IPS DF 6.9 (cell line): ENCODE measurements at regions not wholly inside any gene's neighbourhood (a gene's known extent, or its start where the extent isn't known, plus 50 kb on each side); places are given as distances from the start of the nearest gene placed in this dataset.

ENCODE experiments used
- DNase-seq: peaks from one replicate; pipeline ENCODE4 v3.0.0-alpha.2; 2013; ENCODE audit warnings: low read depth, low spot score
- H3K27ac ChIP-seq: one replicate; pipeline ENCODE4 v1.5.1; 2013; ENCODE audit warnings: low read length, control low read depth
- H3K27me3 ChIP-seq: 2 replicates; pipeline ENCODE4 v1.6.1; 2013; ENCODE audit warnings: mild to moderate bottlenecking, low read length; ENCODE audit not compliant: control insufficient read depth, insufficient read depth
- H3K36me3 ChIP-seq: 2 replicates; pipeline ENCODE4 v1.6.1; 2013; ENCODE audit warnings: low read length; ENCODE audit not compliant: control insufficient read depth, insufficient read depth
- H3K4me1 ChIP-seq: 2 replicates; pipeline ENCODE4 v1.6.1; 2013; ENCODE audit warnings: low read length; ENCODE audit not compliant: control insufficient read depth, insufficient read depth
- H3K4me3 ChIP-seq: 2 replicates; pipeline ENCODE4 v1.5.1; 2013; ENCODE audit warnings: mild to moderate bottlenecking, low read length
- H3K9me3 ChIP-seq: 2 replicates; pipeline ENCODE4 v1.6.1; 2013; ENCODE audit warnings: low read length, inconsistent platforms; ENCODE audit not compliant: control insufficient read depth, insufficient read depth
- WGBS: extraction: QIAGEN DNeasy Blood & Tissue Kit; methylation state at CpG from one replicate; pipeline ENCODE4 v1.1.7; 2013; ENCODE audit warnings: mixed read lengths, missing lambda C conversion rate; ENCODE audit not compliant: insufficient read length, insufficient coverage; 5-methylcytosine and 5-hydroxymethylcytosine counted together

- no CpG with 5 or more reads among the region's 3 CpGs for WGBS
- H3K27me3 ChIP-seq: no peaks in the 10 kb centered on the region
- H3K27ac ChIP-seq: no peak overlapping the region
- no peaks in the 10 kb centered on the region for H3K9me3 ChIP-seq
- H3K36me3 ChIP-seq: no peaks in the 10 kb centered on the region
- no peak overlapping the region for H3K4me3 ChIP-seq
- H3K4me1 ChIP-seq: no peaks in the 10 kb centered on the region
- no peak for DNase-seq
These were observed 709.1 kb downstream of the FAT4 start for GRCh38 chr4:126023896-126024295.

- H3K4me1 ChIP-seq: no peaks in the 10 kb centered on the region
- no peaks in the 10 kb centered on the region for H3K27me3 ChIP-seq
- H3K27ac ChIP-seq: no peak overlapping the region
- WGBS: no CpG with 5 or more reads among the region's 2 CpGs
- no peaks in the 10 kb centered on the region for H3K36me3 ChIP-seq
- no peak overlapping the region for H3K4me3 ChIP-seq
- DNase-seq: no peak
- peaks cover 2% of the 10 kb centered on the region for H3K9me3 ChIP-seq
These were observed 712.8 kb downstream of the FAT4 start for GRCh38 chr4:126027601-126028000.

- no peaks in the 10 kb centered on the region for H3K36me3 ChIP-seq
- H3K27ac ChIP-seq: no peak overlapping the region
- H3K4me3 ChIP-seq: no peak overlapping the region
- DNase-seq: no peak
- no peaks in the 10 kb centered on the region for H3K4me1 ChIP-seq
- H3K9me3 ChIP-seq: peaks cover 2% of the 10 kb centered on the region
- H3K27me3 ChIP-seq: no peaks in the 10 kb centered on the region
These were observed 714.1 kb downstream of the FAT4 start for GRCh38 chr4:126028876-126029275.

DNA sequence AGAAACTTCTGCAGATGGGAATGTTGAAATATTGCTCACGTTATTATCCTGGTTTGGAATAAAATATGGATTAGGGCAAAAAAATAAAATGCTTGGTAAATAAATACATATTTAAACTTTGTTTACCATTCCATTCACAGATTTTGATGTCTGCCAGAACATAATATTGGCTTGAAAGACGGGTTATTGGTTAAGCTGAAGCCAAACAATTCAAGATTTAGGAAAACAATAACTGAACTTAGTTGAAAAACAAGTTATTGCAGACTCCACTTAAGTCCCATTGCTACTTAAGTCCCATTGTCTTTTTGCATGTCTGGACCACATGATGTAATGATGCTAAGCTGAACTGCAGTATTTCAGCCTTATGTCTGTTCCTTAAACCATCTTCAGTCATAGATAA is 722.5 kb downstream of the FAT4 start:
- no peak overlapping the region for H3K27ac ChIP-seq
- H3K4me3 ChIP-seq: no peak overlapping the region
- WGBS: no CpG with 5 or more reads among the region's 2 CpGs
- no peaks in the 10 kb centered on the region for H3K27me3 ChIP-seq
- no peaks in the 10 kb centered on the region for H3K4me1 ChIP-seq
- no peak for DNase-seq
- no peaks in the 10 kb centered on the region for H3K9me3 ChIP-seq
- H3K36me3 ChIP-seq: no peaks in the 10 kb centered on the region

DNA sequence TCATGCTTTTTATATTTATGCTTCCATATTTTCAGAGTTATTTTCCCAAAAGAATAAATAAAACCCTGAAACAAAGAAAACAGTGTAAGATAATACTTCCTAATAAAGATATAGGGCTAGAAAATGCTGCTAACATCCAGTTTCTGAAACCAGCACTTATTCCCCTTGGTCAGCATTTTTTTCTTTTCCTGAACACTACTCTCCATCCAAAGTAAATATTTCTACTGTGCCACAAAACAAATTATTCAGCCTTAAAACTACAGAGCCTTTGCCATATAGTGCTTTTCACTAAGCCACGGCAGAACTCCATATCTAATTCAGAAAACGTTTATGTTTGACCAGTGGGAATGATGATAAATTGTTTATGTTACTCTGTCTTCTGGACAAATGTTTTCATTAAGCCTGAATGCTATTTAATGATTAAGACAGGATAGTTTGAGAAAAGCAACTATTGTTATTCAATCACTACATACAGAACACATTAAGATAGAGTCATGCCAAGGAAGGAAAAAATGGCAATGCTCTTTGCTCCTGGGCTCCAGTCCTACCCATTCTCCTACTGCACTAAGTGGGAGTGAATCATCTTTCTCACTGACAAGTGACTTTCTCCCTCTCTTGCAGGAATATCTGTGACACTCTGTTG is 723.9 kb downstream of the FAT4 start:
- no CpG with 5 or more reads among the region's 2 CpGs for WGBS
- H3K4me3 ChIP-seq: no peak overlapping the region
- no peak overlapping the region for H3K27ac ChIP-seq
- no peaks in the 10 kb centered on the region for H3K27me3 ChIP-seq
- no peak for DNase-seq
- H3K36me3 ChIP-seq: no peaks in the 10 kb centered on the region
- no peaks in the 10 kb centered on the region for H3K9me3 ChIP-seq
- no peaks in the 10 kb centered on the region for H3K4me1 ChIP-seq

- no peak for DNase-seq
- H3K4me1 ChIP-seq: no peaks in the 10 kb centered on the region
- H3K27ac ChIP-seq: no peak overlapping the region
- H3K4me3 ChIP-seq: no peak overlapping the region
- no peaks in the 10 kb centered on the region for H3K27me3 ChIP-seq
- H3K36me3 ChIP-seq: no peaks in the 10 kb centered on the region
- H3K9me3 ChIP-seq: no peaks in the 10 kb centered on the region
- no CpG with 5 or more reads among the region's 2 CpGs for WGBS
These were observed 731.4 kb downstream of the FAT4 start for GRCh38 chr4:126046081-126046614.

GRCh38 chr4:126047114-126047513 is 732.4 kb downstream of the FAT4 start:
- no peaks in the 10 kb centered on the region for H3K36me3 ChIP-seq
- WGBS: 100% methylated on average over 1 of the region's 1 CpG
- H3K27ac ChIP-seq: no peak overlapping the region
- no peak for DNase-seq
- H3K4me1 ChIP-seq: no peaks in the 10 kb centered on the region
- no peaks in the 10 kb centered on the region for H3K27me3 ChIP-seq
- H3K4me3 ChIP-seq: no peak overlapping the region
- H3K9me3 ChIP-seq: no peaks in the 10 kb centered on the region

DNA sequence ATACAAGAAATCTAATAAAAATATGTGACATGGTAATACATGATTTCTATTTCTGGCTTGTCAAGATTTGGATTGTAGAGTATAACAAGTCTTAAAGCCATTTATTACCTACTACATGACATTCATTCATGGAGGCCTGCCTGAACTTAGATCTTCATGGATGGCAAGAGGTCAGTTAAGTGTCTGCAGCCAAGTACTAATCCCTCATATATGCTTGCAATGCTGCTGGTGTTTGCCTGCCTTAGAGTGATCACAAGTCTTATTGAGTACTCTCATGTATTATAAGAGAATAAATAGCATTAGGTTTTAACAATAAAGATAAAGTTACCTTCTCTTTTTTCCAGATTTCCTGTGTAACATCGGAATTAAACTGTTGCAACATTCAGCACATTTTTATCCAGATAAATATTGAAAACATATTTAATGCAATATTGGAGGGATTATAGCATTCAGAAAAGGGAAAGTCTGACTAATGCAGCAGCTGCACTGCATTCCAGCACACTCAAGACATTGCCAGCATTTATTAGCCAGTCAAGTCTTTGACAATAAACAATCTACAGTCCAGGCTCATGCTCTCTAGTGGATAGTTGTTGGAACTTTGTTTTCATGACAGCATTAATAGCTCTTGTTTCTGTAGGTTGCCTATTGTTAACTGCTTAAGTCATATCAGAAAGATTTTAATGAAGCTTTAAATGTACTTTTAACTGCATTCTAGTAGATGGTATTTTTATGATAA is 737.1 kb downstream of the FAT4 start:
- WGBS: no CpG with 5 or more reads among the region's 1 CpG
- H3K36me3 ChIP-seq: no peaks in the 10 kb centered on the region
- no peaks in the 10 kb centered on the region for H3K9me3 ChIP-seq
- DNase-seq: no peak
- H3K27ac ChIP-seq: no peak overlapping the region
- no peaks in the 10 kb centered on the region for H3K27me3 ChIP-seq
- H3K4me1 ChIP-seq: no peaks in the 10 kb centered on the region
- H3K4me3 ChIP-seq: no peak overlapping the region

DNA sequence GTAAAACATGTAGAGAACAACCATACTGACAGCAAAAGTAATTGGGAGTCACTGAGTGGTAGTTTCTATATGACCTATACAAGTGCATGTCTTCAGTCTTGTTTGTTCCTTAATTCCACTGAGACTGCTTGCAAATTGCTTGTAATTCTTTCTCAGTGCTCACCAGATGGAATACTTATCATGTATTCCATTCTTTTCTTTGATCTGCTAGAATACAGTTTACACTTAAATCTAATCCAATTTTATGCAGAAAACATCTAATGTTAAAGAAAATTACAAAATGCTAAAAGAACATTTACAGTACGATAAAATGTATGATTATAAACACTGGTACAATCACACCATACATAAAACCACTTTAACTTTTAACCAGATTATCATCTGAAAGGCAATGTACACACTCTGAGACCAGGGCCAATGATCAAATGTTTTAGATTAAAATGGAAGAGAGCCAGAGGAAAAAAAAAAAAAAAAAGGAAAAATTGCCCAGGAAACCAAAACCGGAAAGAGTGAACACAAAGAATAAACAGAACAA is 741.4 kb downstream of the FAT4 start:
- no peak overlapping the region for H3K4me3 ChIP-seq
- WGBS: no CpG with 5 or more reads among the region's 2 CpGs
- no peak for DNase-seq

GRCh38 chr4:126057371-126057770 is 742.6 kb downstream of the FAT4 start:
- Histone ChIP-seq H3K9me3 (no peaks in the 10 kb centered on the region), H3K27ac (no peak overlapping the region), H3K4me3 (no peak overlapping the region), H3K36me3 (no peaks in the 10 kb centered on the region), H3K27me3 (no peaks in the 10 kb centered on the region), H3K4me1 (no peaks in the 10 kb centered on the region)
- DNase-seq: no peak

More for the DNA sequence above, 741.4 kb downstream of the FAT4 start:
- H3K27me3 ChIP-seq: no peaks in the 10 kb centered on the region
- H3K4me1 ChIP-seq: no peaks in the 10 kb centered on the region
- no peak overlapping the region for H3K27ac ChIP-seq
- no peaks in the 10 kb centered on the region for H3K9me3 ChIP-seq
- no peaks in the 10 kb centered on the region for H3K36me3 ChIP-seq
